Neural progenitor cell (in vitro differentiated cells): ENCODE measurements at regions not wholly inside any gene's neighbourhood (a gene's known extent, or its start where the extent isn't known, plus 50 kb on each side); places are given as distances from the start of the nearest gene placed in this dataset.

Experiments used
- CTCF ChIP-seq: fragments of 200-600 bp; sonication (generic); IDR thresholded peaks from 2 replicates; pipeline ENCODE4 v1.5.1; 2017; ENCODE audit warnings: antibody characterized with exemption, mild to moderate bottlenecking
- EZH2phosphoT487 ChIP-seq: fragments of 200-600 bp; sonication (generic); IDR thresholded peaks from 2 replicates; pipeline ENCODE4 v1.6.1; 2017; ENCODE audit warnings: antibody characterized with exemption

GRCh38 chr13:70483599-70484276, 375.5 kb upstream of the KLHL1 start:
- no peak for TF ChIP-seq CTCF
- no peak for TF ChIP-seq EZH2phosphoT487
